ENCODE measurements at regions not wholly inside any gene's neighbourhood (a gene's known extent, or its start where the extent isn't known, plus 50 kb on each side); places are given as distances from the start of the nearest gene placed in this dataset.

DNA sequence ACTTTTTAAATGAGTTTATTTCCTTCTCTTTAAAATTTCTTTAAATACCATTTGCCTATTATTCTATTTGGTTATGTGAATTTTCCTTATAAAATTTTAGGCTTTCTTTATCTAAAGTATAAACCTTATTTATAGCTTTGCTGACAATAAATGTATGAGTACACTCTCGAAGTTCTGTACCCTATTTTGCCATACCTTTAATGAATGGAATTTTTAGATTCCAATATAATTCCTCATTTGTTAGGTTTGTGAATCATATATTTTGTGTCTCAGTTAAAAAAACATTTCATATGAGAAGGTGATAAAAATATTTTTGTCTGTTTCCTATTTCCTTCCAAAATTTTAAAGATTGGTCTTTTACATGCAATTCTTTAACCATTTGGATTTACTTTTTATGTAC, 427.4 kb upstream of the SLC8A1 start:
- H3K27me3 ChIP-seq = no peaks in the 10 kb centered on the region
- no peak for DNase-seq (ENCODE audit: low spot score in 2 of 2)
- no peaks in the 10 kb centered on the region for H3K9me3 ChIP-seq
- intact Hi-C loops (cut with DNase I) = no loop called here
- no peaks in the 10 kb centered on the region for H3K4me1 ChIP-seq
- H3K27ac ChIP-seq = no peak overlapping the region
- H3K4me3 ChIP-seq = no peak overlapping the region
- H3K36me3 ChIP-seq = no peaks in the 10 kb centered on the region
- TF ChIP-seq, protein P1, sequence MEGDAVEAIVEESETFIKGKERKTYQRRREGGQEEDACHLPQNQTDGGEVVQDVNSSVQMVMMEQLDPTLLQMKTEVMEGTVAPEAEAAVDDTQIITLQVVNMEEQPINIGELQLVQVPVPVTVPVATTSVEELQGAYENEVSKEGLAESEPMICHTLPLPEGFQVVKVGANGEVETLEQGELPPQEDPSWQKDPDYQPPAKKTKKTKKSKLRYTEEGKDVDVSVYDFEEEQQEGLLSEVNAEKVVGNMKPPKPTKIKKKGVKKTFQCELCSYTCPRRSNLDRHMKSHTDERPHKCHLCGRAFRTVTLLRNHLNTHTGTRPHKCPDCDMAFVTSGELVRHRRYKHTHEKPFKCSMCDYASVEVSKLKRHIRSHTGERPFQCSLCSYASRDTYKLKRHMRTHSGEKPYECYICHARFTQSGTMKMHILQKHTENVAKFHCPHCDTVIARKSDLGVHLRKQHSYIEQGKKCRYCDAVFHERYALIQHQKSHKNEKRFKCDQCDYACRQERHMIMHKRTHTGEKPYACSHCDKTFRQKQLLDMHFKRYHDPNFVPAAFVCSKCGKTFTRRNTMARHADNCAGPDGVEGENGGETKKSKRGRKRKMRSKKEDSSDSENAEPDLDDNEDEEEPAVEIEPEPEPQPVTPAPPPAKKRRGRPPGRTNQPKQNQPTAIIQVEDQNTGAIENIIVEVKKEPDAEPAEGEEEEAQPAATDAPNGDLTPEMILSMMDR (IDR thresholded peaks at IDR 0.05) = no peak

DNA sequence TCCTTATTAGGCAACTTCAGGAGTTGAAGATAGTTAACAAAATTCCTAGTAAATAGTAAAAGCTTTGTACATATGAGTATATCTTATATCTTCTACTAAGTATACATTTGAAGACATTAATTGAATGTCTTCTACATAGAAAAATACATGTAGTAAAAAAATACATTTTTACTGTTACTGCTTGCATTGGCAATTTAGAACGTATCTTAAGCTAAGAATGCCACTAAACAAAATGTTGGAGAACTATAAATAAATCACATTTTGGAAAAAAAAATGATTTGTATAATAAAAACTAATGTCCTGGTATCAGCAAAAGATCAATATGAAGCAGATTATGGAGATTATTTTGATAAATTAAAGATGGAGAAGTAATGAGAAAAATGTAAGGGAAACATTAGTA, 434.2 kb upstream of the SLC8A1 start:
- Histone ChIP-seq H3K4me3 (no peak overlapping the region), H3K36me3 (no peaks in the 10 kb centered on the region), H3K9me3 (no peaks in the 10 kb centered on the region), H3K27ac (no peak overlapping the region), H3K27me3 (no peaks in the 10 kb centered on the region), H3K4me1 (no peaks in the 10 kb centered on the region)
- intact Hi-C loops (cut with DNase I) = no loop called here
- no peak for DNase-seq (ENCODE audit: low spot score in 2 of 2)
- TF ChIP-seq, protein P1 (IDR thresholded peaks at IDR 0.05) = no peak

DNA sequence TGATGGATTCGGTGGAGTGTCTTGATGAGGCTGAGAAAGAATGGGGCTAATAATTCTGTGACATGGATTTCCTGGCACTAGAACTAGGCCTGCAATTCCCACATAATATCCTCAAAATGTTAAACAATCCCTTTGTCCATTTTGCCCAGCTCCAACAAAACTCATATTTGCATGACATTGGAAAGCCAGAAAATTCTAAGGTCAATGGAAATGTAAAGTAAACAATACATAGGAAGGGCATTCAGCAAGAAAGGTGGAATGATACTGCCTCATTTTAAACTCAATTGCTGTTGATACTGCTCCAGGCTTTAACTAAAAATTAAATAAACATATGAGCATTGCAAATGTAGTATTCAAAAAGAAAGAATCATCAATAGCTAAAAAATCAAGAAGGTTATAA, 434.8 kb upstream of the SLC8A1 start:
- Histone ChIP-seq H3K27me3 (no peaks in the 10 kb centered on the region), H3K27ac (no peak overlapping the region), H3K4me1 (no peaks in the 10 kb centered on the region), H3K4me3 (no peak overlapping the region), H3K36me3 (no peaks in the 10 kb centered on the region), H3K9me3 (no peaks in the 10 kb centered on the region)
- TF ChIP-seq, protein P1 (IDR thresholded peaks at IDR 0.05) = no peak
- DNase-seq (ENCODE audit: low spot score in 2 of 2) = no peak
- intact Hi-C loops (cut with DNase I) = no loop called here

DNA sequence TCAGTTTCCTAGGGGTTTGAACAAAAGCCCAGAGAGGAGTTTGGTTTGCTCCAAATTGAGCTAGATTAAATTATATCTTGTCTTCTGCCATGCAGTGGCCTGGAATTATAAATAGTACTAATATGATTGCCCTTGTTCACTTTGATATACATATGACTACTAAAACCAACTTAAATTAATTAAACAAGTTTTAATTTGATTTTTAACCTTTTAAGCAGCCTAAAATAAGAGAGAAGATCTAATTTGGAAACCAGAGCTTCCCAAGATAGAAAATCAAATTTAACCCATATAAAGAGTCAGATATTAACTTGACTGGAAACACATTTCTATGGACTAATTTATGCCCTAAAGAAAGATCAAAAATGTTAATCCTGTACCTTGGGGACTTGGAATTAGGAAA, 444.5 kb upstream of the SLC8A1 start:
- Histone ChIP-seq H3K4me3 (no peak overlapping the region), H3K9me3 (no peaks in the 10 kb centered on the region), H3K4me1 (no peaks in the 10 kb centered on the region), H3K27ac (no peak overlapping the region), H3K27me3 (no peaks in the 10 kb centered on the region), H3K36me3 (no peaks in the 10 kb centered on the region)
- TF ChIP-seq, protein P1 (IDR thresholded peaks at IDR 0.05) = no peak
- intact Hi-C loops (cut with DNase I) = no loop called here
- DNase-seq (ENCODE audit: low spot score in 2 of 2) = no peak

DNA sequence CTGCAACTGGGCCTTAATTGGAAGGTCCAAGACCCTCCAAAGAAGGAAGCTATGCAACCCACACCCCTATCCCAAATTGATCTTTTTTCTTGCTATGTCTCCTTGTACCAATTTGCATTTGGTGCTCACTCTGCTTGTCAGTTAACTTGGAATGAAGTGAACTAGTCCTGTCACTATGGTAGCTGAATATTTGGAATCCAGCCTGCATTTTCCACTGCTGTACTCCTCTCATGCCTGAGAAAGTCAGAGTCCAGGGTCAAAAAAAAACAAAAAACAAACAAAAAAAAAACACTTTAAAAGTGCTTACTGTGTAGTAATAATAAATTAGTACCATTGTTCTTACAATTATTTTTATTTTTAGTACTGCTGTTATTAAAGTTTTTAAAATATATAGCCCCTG, 462.8 kb upstream of the SLC8A1 start:
- no peaks in the 10 kb centered on the region for H3K27me3 ChIP-seq
- no peak for DNase-seq (ENCODE audit: low spot score in 2 of 2)
- TF ChIP-seq, protein P1 (IDR thresholded peaks at IDR 0.05) = no peak
- H3K36me3 ChIP-seq = no peaks in the 10 kb centered on the region
- H3K9me3 ChIP-seq = no peaks in the 10 kb centered on the region
- H3K4me3 ChIP-seq = no peak overlapping the region
- intact Hi-C loops (cut with DNase I) = no loop called here
- no peak overlapping the region for H3K27ac ChIP-seq
- peaks cover 0 to 5% of the 10 kb centered on the region in 2 donors for H3K4me1 ChIP-seq

DNA sequence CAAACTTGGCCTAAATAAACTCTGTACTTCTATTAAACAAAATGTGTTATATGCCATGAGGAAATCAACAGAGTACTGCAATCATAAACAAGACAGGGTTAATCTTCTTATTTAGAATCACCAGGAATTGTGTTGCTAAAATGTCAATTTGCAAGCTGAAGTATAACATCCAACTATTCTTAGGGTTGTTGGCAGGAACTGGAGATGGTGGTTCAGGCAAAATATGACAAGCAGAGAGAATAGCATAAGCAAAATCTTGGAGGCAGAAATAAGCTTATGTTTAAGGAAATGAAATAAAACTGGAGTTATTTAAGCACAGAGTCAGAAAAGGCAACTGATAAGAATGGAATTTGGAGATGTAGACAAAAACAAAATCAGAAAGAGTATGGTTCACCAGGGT, 463.8 kb upstream of the SLC8A1 start:
- TF ChIP-seq, protein P1 (IDR thresholded peaks at IDR 0.05) = no peak
- no peak overlapping the region for H3K27ac ChIP-seq
- intact Hi-C loops (cut with DNase I) = no loop called here
- H3K4me1 ChIP-seq = peaks cover 0 to 5% of the 10 kb centered on the region in 2 donors
- no peaks in the 10 kb centered on the region for H3K36me3 ChIP-seq
- no peaks in the 10 kb centered on the region for H3K9me3 ChIP-seq
- no peak overlapping the region for H3K4me3 ChIP-seq
- no peak for DNase-seq (ENCODE audit: low spot score in 2 of 2)
- no peaks in the 10 kb centered on the region for H3K27me3 ChIP-seq

Data from ascending aorta (tissue), 2 donors.